ENCODE measurements at regions not wholly inside any gene's neighbourhood (a gene's known extent, or its start where the extent isn't known, plus 50 kb on each side); places are given as distances from the start of the nearest gene placed in this dataset.

- TF ChIP-seq CTCF (IDR thresholded peaks at IDR 0.05) = no peak
- no peak for TF ChIP-seq POLR2A (IDR thresholded peaks at IDR 0.05)
Observed at GRCh38 chrX:42541554-42541953, 236.4 kb downstream of the PPP1R2C start.

Data from body of pancreas (tissue), 4 donors.